Muscle of leg (tissue), 3 donors: ENCODE measurements at regions not wholly inside any gene's neighbourhood (a gene's known extent, or its start where the extent isn't known, plus 50 kb on each side); places are given as distances from the start of the nearest gene placed in this dataset.

Experiments
- DNase-seq: peaks from one replicate; pipeline ENCODE4 v3.0.0; 2013
- H3K27ac ChIP-seq: one replicate; pipeline ENCODE4 v1.5.1; 2013; ENCODE audit warnings: mild to moderate bottlenecking, low read length, control low read depth
- H3K27me3 ChIP-seq: one replicate; pipeline ENCODE4 v1.6.1; 2013; ENCODE audit warnings: low read length; ENCODE audit not compliant: control insufficient read depth, insufficient read depth
- H3K36me3 ChIP-seq: one replicate; pipeline ENCODE4 v1.6.1; 2013; ENCODE audit warnings: low read length; ENCODE audit not compliant: control insufficient read depth, insufficient read depth
- H3K4me1 ChIP-seq: one replicate; pipeline ENCODE4 v1.6.1; 2013; ENCODE audit warnings: low read length; ENCODE audit not compliant: control insufficient read depth, insufficient read depth
- H3K4me3 ChIP-seq: one replicate; pipeline ENCODE4 v1.5.1; 2013; ENCODE audit warnings: low read length, control low read depth
- H3K9me3 ChIP-seq: replicated peaks from 2 replicates; pipeline ENCODE4 v1.6.1; 2013; ENCODE audit warnings: low read depth, low read length; ENCODE audit not compliant: control insufficient read depth
- WGBS: methylation state at CpG from one replicate; pipeline ENCODE4 v1.1.5; 2013; ENCODE audit warnings: missing lambda C conversion rate; ENCODE audit not compliant: insufficient coverage; 5-methylcytosine and 5-hydroxymethylcytosine counted together

DNA sequence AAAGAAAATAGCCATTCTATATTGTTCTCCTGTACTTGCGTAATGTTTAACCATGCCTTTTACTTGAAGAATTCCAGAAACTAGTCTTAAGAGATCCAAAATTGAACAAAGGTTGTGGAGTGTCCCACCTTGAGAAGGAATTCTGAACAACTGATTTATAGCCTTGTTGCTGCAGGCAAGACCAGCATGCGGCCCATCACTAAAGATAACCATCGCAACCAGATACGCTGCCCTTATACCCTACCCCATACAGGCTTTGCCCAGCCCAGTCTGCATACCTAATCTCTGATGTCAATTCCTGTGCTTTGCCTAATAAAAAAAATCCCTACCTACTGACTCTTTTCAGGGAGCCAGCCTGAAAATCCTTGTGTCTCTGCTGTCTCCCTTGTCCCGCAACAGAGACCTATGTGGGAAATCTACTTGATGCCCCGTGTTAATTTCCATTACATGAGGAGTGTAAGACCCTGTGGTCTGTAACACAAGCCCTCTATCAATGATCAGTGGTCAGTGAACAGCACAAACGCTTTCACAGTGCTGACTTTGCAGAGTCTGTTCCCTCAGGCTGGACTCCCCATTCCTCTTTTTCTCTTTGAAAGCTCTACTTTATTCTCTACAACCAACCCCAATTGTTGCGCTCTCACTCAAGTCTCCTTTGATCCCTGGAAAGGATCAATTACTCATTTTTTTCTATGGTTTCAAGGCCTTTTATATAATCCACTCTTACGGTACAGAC is 125.7 kb upstream of the BTBD3 start:
- Histone ChIP-seq H3K9me3 (no peaks in the 10 kb centered on the region), H3K27me3 (no peaks in the 10 kb centered on the region), H3K27ac (no peak overlapping the region), H3K4me1 (no peaks in the 10 kb centered on the region), H3K36me3 (no peaks in the 10 kb centered on the region), H3K4me3 (no peak overlapping the region)
- 79% methylated on average over 5 of the region's 9 CpGs for WGBS
- no peak for DNase-seq

GRCh38 chr20:11792568-11792953 is 125.1 kb upstream of the BTBD3 start:
- no peaks in the 10 kb centered on the region for H3K27me3 ChIP-seq
- H3K36me3 ChIP-seq = no peaks in the 10 kb centered on the region
- no peak overlapping the region for H3K27ac ChIP-seq
- no peak for DNase-seq
- no peak overlapping the region for H3K4me3 ChIP-seq
- H3K4me1 ChIP-seq = no peaks in the 10 kb centered on the region
- no peaks in the 10 kb centered on the region for H3K9me3 ChIP-seq
- 50% methylated on average over 1 of the region's 2 CpGs for WGBS

DNA sequence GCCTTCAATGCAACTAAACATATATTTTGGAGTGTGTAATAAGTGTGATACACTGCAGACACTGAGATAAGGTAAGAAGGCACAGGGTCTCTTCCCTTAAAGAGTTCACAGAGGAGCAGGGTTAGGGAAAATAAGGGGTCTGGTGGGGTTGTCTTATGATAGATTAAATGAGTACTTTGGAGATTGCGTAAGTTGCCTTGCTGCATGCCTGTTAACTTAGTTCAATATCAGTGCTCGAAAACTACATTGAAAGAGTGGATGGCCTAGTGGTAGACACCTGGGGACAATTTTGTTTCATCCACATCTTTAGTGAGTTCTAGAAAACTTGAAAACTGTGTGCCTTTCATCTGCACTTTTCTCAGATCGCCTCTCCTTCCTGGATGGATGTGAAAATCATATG is 123.2 kb upstream of the BTBD3 start:
- H3K27ac ChIP-seq = no peak overlapping the region
- H3K4me3 ChIP-seq = no peak overlapping the region
- no CpG with 5 or more reads among the region's 3 CpGs for WGBS
- no peak for DNase-seq
- no peaks in the 10 kb centered on the region for H3K4me1 ChIP-seq
- no peaks in the 10 kb centered on the region for H3K9me3 ChIP-seq
- no peaks in the 10 kb centered on the region for H3K36me3 ChIP-seq
- H3K27me3 ChIP-seq = no peaks in the 10 kb centered on the region

DNA sequence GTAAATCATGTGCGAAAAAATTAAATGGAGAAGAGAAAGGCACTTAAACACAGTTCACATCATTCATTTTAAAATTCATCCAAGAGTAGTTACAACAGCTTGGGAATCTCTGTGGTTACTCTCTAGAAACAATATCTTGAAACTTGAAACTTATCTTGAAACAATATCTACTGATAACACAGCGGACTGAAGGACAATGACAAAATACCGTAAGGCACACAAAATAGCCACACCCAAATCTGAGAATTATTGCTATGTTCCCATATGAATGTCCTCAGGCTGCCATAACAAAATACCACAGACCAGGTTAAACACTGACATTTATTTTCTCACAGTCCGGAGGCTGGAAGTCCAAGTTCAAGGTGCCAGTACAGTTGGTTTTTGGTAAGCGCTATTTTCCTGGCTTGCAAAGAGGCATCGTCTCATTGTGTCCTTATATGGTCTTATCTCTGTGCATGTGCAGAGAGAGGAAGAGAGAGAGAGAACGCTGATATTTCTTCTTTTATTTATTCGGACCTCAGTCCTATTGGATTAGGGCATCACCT is 122.5 kb upstream of the BTBD3 start:
- H3K9me3 ChIP-seq = no peaks in the 10 kb centered on the region
- 95% methylated on average over 2 of the region's 8 CpGs for WGBS
- H3K36me3 ChIP-seq = no peaks in the 10 kb centered on the region
- DNase-seq = no peak
- no peak overlapping the region for H3K27ac ChIP-seq
- H3K27me3 ChIP-seq = no peaks in the 10 kb centered on the region
- no peaks in the 10 kb centered on the region for H3K4me1 ChIP-seq
- H3K4me3 ChIP-seq = no peak overlapping the region

- H3K36me3 ChIP-seq = no peaks in the 10 kb centered on the region
- no peak overlapping the region for H3K27ac ChIP-seq
- no peaks in the 10 kb centered on the region for H3K9me3 ChIP-seq
- DNase-seq = no peak
- no peak overlapping the region for H3K4me3 ChIP-seq
- WGBS = 42% methylated on average over 3 of the region's 4 CpGs
- no peaks in the 10 kb centered on the region for H3K27me3 ChIP-seq
- H3K4me1 ChIP-seq = no peaks in the 10 kb centered on the region
Observed at GRCh38 chr20:11796026-11796425, 121.7 kb upstream of the BTBD3 start.

DNA sequence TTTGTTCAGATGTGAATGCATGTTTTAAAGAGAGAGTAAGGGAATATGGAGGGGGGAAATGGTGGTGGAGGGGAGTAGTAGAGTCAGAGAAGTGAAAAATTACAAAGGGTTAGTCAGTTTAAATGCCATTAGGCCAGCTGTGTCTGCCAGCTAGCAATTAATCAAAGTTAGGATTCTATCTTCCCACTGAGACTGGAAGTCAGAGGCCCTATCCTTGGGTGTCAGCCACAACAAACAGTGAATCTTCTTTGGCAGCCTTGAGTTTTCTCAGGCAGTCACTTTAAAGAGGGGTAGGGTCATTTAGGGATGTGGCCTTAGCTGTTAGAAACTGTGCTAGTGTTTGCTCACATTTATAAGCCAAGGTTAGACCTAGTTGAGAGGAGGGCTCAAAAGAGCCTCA is 120.5 kb upstream of the BTBD3 start:
- DNase-seq = no peak

DNA sequence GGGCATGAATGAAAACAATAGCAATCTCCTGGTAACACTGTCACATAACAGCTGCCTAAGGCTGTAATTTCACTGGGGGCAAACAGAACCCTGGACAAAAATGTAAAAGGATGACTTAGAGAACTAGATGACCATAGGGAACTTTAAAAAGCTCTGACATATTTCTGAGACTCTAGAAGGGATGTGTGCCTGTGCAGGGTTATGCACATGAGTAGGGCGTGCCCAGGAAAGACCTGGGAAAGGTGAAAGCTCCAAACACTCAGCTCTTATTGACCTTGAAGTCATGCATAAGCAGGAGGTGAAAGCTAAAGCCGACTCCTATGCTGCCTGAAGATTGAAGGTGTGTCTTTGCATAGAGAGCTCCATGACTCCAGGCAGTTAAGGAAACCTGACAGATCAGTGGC is 118.4 kb upstream of the BTBD3 start:
- no peak overlapping the region for H3K4me3 ChIP-seq
- H3K27ac ChIP-seq = no peak overlapping the region
- H3K27me3 ChIP-seq = no peaks in the 10 kb centered on the region
- DNase-seq = no peak
- no peaks in the 10 kb centered on the region for H3K4me1 ChIP-seq
- H3K36me3 ChIP-seq = no peaks in the 10 kb centered on the region
- no peaks in the 10 kb centered on the region for H3K9me3 ChIP-seq
- WGBS = no CpG with 5 or more reads among the region's 2 CpGs

More for the DNA sequence above, 120.5 kb upstream of the BTBD3 start:
- no peak overlapping the region for H3K4me3 ChIP-seq
- H3K4me1 ChIP-seq = no peaks in the 10 kb centered on the region
- H3K27me3 ChIP-seq = no peaks in the 10 kb centered on the region
- no peak overlapping the region for H3K27ac ChIP-seq
- H3K9me3 ChIP-seq = no peaks in the 10 kb centered on the region
- no peaks in the 10 kb centered on the region for H3K36me3 ChIP-seq

DNA sequence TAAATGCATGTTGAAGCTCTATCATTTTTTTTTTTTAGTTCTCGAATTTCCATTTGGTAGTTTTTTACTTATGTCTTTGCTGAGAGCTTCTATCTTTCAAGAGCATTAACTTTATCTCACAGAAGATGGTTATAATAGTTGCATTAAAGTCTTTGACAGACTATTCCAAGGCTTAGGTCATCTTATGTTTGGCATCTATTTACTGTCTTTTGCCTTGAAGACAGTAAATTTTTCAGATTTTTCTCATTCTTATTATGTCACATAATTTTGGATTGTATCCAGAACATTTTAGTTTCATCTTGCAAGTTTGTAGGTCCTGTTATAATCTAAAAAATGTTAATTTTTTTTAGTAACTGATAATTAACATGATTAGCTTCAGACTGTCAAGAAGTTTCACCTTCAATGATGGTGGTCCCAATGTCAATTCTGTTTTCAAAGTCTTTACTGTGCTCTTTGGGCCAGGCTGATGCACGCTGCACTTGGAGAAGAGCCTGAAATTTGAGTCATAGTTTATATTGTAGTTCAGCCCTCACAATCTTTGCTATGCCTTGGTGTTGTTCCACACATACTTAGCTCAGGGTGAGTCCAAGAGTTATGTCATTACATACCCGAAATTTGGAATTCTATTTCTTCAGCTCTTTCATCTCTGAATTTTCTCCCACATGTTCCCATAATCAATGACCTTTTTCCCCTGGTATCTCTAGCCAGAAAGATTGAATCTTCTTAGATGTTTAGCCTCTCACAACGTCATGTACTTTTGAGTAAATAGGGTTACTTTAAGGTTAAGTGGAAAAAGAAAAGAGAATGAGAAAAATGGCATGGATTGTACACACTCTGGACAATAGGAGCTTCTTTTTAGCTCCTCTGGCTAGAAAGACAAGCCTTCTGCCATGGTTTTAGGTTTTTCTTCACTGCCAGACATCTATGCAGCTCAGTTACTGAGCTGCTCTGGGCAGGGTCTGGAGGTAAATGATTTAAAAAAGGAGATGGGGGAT is 110.3 kb upstream of the BTBD3 start:
- Histone ChIP-seq H3K27ac (peak overlapping the region; percentile 31), H3K27me3 (no peaks in the 10 kb centered on the region), H3K4me1 (peaks cover 4% of the 10 kb centered on the region), H3K9me3 (no peaks in the 10 kb centered on the region), H3K4me3 (no peak overlapping the region), H3K36me3 (no peaks in the 10 kb centered on the region)
- WGBS = 20% methylated on average over 1 of the region's 4 CpGs
- peak; percentile 93 for DNase-seq

GRCh38 chr20:11808841-11809240 is 108.9 kb upstream of the BTBD3 start:
- peak; percentile 31 for DNase-seq
- Histone ChIP-seq H3K36me3 (no peaks in the 10 kb centered on the region), H3K9me3 (no peaks in the 10 kb centered on the region), H3K4me1 (peaks cover 4% of the 10 kb centered on the region), H3K4me3 (no peak overlapping the region), H3K27me3 (no peaks in the 10 kb centered on the region), H3K27ac (no peak overlapping the region)
- 83% methylated on average over 1 of the region's 5 CpGs for WGBS
